GM21786 (cell line): ENCODE measurements at regions not wholly inside any gene's neighbourhood (a gene's known extent, or its start where the extent isn't known, plus 50 kb on each side); places are given as distances from the start of the nearest gene placed in this dataset.

Source experiments
- ATAC-seq: cut with Tn5 transposase; IDR thresholded peaks from one replicate; pipeline ENCODE4 v1.9.1; 2021; ENCODE audit not compliant: unreplicated experiment

DNA sequence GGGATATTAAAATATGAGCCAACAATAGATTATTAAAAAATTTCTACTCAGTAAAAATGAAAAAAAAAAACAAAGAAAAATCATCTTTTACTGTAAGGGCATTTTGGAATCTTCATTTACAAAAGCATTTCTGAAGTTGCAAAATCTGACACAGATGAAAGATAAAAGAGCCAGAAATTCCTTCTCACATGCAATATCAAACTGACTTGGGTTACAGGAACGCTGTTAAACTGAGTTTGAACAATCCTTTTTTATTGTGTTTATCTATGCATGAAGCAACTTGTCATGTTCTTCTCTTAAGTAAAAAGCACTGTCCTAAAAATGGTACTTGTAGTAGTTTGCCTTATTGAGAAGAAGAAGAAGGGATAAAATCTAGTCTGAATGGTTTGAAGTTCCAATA is 468.5 kb upstream of the KCNMB2 start:
- no peak for ATAC-seq

DNA sequence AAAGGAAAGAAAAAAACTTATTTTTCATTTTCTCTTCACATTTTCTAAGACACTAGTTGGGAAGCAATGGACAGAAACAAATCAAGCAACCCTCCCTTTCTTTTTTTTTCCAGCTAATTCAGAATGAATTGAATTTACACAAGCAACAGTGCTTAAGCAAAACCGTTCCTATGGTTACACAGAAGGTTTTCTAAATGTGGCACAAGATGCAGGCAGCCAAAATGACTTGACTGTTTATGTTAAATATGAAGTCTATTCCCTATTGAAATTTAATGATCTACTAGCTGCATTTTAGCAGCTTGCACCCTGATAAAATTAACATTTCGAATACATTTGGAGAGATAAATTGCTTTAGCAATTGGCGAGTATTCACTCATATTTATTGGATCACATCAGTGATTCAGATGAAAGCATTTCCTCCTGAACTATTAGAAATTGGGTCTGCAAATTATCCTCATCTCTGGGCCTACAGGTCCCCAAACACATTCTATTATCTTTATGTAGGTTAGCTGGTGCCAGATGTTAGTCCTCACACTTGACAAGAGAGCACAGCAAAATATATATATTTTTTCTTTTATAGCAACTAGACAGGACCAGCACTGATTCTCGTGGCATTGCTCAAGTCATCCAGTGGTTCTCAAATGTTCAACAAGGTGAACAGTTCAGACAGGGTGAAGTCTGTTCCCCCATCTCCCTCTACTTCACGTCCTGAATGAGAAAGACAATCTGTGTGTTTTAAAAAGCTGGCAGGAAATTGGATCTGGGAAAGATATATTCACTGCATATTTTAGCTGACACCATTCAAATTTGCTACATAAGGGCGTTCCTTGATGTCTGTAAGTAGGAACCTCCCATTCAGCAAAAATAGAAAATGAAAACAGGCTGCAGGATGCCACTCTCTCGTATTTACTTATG is 463.6 kb upstream of the KCNMB2 start:
- no peak for ATAC-seq

DNA sequence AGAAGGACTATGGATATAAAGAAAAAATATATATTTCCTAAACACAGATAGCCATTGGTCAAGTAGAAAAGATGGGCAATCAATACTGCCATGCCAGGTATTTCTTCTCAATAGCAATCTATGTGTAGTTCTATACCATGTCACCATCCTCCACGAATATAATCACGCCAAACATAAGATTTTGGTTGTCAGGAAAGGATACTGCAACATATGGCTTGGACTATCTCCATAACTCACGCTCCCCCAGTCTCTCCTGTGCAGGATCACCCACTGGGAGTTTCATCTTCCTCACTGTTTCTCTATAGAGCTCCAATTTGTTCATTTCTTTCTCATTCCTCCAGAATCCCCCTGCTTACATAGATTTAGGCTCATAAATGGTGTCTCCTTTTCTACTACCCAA is 462.9 kb upstream of the KCNMB2 start:
- ATAC-seq = no peak

DNA sequence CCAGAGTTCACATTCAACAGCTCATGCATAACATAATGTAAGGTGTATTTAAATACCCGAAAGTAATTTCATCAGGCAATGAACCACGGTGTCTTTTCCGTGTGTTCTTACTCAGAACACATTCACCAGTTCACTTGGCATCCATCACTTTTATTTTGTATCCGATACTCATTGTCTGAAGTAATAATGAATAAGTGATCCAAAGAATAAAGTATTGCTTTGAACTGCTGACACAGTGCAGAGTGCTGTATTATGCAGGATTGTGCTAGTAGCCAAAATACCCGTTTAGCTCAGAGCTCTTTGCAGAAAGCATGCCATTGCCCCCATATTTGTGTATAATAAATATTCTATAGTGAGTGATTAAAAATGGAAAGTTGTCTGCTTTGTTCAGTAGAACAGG is 460.9 kb upstream of the KCNMB2 start:
- ATAC-seq = no peak

DNA sequence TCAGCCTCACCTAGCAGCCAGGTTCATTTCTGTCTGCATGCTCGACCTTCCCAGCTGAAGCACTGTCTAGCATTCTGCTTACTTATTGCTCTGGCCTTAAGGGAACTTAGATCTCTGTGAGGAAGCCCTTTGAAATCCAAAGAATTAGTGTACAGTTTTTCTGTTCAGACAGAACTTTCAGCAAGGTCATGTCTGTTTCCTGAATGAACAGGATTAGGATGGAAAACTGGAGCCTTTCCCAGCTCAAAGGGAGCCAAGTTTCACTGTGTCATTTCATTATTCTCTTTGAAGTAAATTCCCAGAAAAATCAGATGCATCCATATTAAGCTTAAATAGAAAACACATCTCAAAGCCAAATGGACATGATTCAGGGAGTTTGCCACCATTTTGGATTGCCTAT is 457.3 kb upstream of the KCNMB2 start:
- no peak for ATAC-seq

DNA sequence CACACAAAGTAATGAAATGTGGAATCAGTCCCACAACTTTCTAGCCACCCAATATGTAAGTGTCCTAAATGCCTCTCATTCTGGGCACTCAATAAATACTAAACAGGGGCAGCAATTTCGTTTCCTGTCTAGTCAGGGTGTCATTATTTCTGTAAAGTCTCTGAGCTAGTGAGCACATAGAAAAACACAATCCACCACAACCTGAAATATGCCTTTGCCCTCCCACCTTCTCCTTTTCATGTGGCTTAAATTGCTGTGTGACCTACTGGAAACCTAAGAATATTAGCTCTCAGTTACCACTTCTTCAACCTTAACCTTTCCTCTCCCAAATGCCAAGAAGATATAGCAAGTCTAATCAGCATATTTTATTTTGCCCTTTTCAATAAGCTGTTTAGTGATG is 456.3 kb upstream of the KCNMB2 start:
- no peak for ATAC-seq

DNA sequence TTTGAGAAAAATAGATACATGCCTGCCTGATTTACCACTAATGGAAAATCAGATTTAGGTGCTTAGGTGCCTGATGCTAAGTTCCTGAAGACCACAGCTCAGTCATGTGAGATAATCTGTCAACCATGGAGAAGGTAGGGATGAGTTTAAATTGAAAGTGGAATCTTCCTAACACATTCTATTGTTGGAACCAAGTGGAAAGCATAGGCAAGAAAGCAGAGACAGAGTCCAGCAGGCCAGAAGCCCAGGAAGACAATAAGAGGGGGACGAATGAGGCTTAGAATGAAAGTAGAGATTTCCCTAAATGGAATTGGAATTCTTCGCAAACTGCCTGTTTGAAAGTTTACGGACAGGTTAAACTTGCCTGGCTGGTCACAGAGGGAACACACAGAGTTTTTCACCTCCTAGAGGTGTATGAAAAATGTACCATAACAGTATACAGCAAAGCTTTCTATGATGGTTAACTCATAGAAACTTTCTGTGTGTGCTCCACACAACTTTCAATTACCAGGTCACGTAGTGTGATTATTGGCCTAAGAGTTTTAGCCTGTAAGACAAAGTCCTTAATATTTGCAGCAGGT is 453.8 kb upstream of the KCNMB2 start:
- ATAC-seq = no peak

DNA sequence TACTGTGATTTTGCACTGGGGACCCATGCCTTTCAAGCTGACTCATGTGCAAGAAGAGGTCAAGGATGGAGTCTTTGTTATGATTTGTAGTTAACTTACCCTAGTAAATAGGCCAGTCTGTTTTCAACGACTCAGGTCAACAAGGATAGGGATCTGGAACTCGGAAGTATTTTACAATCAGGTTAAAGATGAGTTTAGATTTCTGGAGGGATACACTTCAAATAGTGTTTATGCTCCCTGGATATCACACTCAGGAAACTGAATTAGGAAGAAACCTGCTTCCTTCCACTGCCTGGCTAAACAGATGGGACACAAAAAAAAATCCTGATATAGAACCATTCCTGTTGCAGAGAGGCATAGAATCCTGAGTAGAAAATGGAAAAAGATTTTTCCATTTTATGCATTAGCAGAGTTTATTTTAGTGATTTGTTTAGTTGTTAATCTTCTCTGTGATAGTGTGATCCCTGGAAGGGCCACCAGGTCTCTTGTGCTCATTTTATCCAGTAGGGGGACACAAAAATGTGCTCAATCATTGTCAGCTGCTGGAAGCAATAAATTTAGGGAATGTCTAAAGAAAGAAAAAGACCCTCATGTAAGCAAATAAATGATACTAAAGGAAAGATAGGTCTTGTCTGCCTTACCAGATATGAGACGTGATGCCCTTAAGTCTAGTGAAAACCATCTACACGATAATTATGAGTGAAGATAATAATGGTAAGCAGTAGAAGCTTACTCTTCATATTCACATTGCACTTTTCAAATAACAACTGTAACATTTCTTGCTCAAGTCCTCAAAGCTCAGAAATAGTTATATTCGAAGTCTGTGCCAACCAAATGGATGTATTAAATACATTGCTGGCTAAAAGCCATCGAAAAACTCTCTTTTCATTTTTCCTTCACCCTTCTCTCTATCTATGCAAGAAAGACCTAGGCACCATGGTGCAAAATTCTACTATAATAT is 452.1 kb upstream of the KCNMB2 start:
- no peak for ATAC-seq

DNA sequence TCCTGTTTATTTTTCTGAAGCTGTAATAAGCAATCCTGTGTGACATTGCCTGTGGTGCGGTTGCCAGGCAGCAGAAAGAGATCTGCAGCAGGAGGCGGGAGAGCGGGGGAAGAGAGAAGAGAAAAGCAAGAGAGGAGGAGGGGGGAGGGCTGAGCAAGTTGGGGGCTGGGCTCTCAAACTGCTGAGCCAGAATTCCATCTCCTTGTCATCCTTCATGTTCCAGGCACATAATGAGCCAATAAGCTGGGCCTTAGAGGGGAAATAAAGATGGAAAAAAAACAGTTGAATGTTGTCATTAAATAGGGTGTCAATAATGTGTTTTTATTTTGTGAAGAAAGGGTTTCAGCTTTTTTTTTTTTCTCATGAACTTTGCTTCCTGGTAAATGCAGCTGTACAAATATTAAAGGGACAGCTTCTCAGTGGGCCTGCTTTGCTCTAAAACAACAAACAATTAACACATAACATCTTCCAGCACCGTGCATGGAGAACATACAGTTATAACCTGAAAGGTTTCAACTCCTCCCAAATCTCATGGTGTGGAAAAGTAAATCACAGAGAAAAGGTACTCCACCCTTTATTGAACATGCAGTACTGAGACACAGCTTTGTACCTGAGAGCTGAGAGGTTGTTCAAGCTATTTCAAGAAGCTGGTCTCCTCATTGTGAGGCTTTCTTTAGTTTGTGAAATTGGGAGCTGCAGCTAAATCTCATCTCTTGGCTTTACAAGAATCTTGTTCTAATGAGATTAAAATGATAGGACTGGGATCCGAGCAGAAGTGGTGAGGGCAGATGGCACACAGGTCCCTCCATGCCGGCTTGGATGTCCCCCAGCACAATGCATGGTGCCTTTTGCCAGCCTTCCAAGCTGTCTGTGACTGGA is 451.1 kb upstream of the KCNMB2 start:
- ATAC-seq = no peak

DNA sequence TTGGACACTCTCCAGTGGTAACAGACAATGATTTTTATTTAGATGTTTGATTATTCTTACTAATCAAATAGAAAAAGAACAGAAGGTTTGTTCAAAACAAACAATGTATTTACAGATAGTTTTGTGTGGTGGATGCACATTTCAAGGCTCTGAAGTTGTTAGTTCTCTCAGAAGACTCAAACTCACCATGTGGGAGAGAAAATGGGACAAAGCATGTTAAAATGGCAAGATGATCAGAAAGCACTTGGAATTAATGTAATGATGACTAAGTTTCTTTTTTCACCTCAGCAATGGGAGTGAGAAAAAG is 450.5 kb upstream of the KCNMB2 start:
- ATAC-seq = no peak

DNA sequence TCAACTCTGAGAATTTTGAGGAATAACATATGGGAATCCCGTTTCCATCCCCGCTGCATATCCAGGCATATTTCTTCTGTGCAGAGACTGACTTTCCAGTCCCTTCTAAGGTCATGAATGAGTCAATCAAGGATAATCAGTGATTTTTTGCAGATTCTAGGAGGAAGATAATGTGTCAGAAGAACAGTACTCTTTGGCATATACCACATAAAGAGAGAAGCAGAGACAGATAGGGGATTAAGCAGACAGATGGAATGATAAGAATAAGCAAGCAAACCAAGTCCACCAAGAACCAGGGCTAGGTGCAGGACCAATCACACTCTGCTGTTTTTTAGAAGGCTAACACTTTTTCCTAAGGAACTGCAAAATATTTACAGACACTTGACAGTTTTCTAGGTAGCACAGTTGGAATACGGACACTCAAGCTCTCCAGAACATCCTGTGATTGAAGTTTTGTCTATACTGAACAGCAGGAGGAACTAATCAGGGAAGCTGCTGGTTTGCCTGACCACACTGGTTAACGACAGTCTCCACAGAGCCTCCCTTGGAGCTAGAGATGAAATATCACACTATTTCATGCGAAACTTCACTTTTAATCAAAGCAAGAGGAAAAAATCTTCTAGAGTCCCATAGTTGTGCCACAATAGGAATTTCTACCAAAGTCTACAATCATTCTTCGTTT is 450.0 kb upstream of the KCNMB2 start:
- no peak for ATAC-seq

DNA sequence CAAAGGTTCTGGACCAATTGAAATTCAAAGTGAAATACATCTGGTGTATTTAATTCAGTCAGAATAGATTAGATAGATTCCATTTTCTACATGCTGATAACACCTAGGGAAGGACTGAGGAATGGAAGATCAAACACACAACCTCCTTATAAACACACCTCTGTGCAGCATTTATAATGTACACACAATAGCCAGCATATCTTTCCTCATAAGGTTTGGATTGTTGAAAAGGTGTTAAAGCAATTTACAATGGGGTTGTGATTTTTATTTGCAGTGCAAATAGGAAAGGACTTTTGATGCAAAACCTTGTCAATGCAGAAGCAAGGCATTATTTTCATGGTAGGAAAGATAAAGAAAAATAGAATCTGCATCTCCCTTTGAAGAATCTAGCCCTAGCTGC is 448.9 kb upstream of the KCNMB2 start:
- no peak for ATAC-seq

DNA sequence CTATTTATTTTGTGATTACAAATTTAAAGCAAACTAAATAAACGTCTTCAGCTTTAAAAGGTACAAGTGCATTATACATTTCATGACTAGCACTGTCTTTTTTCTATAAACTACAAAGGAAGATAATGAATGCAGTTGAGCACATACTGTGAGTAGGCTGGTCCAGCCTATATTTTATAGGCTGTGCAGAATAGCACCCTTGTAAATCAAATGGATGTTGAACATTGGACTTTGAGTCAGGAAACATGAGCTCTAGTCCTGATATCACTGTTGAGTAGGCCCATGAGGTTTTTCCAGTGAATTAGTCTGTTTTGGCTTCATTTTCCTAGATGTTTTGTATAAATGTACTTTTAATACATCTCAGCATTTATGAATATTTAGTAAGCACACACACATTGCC is 447.3 kb upstream of the KCNMB2 start:
- no peak for ATAC-seq

DNA sequence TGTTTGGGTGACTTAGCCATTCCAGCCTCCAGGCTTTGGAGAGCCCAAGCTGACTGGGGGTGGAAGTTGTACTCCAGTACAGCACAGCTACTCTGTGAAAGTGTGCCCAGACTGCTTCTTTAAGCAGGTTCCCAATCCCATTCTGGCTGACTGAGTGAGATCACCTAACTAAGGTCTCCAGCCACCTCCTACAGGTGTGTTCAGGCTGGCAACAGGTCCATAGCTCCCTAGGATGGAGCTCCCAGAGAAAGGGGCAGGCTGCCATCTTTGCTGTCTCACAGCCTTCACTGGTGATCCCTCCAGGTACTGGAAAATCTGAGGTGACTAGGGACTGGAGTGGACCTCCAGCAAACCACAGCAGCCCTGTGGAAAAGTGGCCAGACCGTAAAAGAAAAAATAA is 445.3 kb upstream of the KCNMB2 start:
- no peak for ATAC-seq

DNA sequence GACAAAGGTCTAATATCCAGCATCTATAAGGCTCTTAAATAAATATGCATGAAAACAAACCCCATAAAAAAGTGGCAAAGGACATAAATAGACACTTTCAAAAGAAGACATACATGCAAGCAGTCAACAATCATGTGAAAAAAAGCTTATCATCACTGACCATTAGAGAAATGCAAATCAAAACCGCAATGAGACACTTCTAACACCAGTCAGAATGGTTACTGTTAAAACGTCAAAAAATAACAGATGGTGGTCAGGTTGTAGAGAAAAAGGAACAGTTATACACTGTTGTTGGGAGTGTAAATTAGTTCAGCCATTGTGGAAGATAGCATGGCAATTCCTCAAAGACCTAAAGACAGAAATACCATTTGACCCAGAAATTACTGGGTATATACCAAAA is 440.7 kb upstream of the KCNMB2 start:
- no peak for ATAC-seq

DNA sequence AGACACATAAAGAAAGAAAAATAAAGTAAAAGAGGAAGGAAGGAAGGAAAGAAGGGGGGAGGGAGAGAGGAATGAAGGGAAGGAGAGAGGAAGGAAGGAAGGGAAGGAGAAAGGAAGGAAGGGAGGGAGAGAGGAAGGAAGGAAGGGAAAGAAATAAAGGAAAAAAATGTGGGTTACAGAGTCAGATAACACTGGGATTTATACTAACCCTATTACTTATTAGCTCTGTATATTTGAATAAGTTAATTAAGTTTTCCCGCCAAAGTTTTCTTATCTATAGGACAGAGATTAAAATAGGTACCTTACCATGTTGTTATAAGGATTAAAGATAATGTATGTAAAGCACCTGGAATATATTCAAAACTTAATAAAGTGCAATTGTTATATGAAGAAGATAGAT is 439.3 kb upstream of the KCNMB2 start:
- no peak for ATAC-seq

DNA sequence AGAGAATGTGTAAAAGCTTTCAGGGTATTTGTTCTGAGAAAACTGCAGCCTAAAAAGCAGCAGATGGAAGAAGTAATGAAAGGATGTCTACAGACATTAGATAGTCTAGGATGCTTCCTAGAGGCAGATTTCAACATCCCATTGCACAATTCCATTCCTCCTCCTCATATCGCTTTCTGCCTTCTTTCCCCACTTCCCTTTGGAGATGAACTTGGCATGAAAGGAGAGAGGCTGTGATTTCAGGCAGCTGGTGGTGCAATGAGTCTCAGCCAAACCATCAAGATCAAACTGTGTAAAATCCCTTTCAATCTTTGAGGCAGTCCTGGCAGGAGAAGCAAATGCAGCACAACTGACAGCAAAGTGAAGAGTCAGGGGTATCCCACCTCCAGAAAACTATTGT is 438.7 kb upstream of the KCNMB2 start:
- no peak for ATAC-seq

DNA sequence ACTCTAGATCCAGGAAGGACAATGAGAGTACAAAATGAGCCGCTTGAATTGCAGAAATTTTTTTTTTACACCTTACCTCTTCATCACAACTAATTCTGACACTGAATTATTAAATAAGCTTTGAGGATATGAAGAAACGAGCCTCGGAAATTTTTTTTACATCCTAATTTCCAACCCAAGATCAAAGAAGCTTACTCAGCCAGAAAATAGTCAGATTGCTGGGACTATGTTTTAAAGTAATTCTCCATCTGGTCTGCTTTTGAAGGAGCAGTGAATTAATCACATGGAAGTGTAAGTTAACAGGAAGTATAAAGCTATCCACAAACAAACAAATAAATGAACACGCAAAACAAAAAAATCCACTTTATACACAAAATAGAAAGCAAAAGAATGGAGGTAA is 437.0 kb upstream of the KCNMB2 start:
- no peak for ATAC-seq

DNA sequence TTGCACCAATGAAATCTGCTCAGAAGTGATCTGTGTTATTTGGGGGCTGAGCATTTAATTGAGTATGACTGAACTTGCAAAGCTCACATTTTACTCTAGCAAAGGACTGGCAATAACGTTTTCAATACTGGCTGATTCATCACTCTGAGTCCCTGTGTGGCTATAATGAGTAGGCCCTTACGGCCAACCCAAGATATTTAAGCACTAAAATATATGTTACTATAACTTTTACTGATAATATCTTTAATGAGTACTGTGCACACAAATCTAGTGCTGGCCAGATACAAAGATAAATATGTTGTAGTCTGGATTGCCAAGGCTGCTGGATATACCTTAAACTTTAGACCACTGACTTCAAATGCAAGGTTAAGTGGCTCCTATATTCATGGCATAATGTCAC is 436.4 kb upstream of the KCNMB2 start:
- ATAC-seq = no peak

DNA sequence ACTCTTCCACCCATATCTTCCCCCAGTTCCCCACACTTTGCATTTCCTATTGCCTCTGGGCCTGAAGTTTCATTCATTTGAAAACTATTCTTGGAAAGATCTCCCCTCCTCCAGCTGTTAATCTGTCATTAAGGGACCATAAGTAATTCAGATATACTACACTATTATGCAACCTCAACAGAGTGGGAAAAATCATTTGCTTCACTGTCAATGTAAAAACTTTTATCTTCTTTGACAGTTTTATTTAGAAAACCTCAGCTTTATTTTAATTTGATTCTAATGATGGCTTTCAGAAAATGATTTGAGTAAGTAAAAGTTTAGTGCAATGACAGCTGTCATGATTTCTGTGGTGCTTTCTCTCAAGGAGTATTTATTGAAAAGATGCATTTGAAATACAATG is 435.3 kb upstream of the KCNMB2 start:
- ATAC-seq = no peak
